Tibial nerve (tissue), 3 donors: ENCODE measurements at regions not wholly inside any gene's neighbourhood (a gene's known extent, or its start where the extent isn't known, plus 50 kb on each side); places are given as distances from the start of the nearest gene placed in this dataset.

Experiments used
- POLR2A ChIP-seq, 2 donors: fragments of 450-650 bp; IDR thresholded peaks; one replicate each; pipeline ENCODE4 v1.6.1; 2017; ENCODE audit warnings: antibody characterized with exemption in 2 of 2, mild to moderate bottlenecking in 2 of 2, moderate library complexity in 2 of 2
- TF ChIP-seq, protein P1 (sequence below), 5 experiments: fragments of 200-600 bp in 3 of 5; fragments of 450-650 bp in 2 of 5; sonication (generic) in 3 of 5; IDR thresholded peaks; one replicate each; pipeline ENCODE4 v1.5.1; 2016 to 2019; ENCODE audit warnings: antibody characterized with exemption in 5 of 5, mild to moderate bottlenecking in 3 of 5, moderate library complexity in 2 of 5

DNA sequence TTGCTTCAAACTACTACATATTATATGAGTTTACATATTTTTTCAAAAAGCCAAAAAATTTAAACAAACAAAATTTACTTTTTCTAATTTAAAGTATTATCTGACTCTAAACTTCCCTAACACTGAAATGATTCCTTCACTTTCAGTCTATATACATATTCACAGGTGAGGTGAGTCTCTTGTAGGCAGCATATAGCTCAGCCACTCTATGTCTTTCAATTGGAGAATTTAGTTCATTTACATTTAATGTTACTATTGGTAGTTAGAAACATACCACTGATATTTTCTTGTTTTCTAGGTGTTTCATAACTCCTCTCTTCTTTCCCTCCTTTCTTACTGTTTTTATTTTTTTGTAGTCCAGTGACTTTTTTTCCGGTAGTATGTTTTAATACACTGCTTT, 387.1 kb downstream of the MRPL39 start:
- no peak for TF ChIP-seq POLR2A (IDR thresholded peaks at IDR 0.05)
- TF ChIP-seq, protein P1, sequence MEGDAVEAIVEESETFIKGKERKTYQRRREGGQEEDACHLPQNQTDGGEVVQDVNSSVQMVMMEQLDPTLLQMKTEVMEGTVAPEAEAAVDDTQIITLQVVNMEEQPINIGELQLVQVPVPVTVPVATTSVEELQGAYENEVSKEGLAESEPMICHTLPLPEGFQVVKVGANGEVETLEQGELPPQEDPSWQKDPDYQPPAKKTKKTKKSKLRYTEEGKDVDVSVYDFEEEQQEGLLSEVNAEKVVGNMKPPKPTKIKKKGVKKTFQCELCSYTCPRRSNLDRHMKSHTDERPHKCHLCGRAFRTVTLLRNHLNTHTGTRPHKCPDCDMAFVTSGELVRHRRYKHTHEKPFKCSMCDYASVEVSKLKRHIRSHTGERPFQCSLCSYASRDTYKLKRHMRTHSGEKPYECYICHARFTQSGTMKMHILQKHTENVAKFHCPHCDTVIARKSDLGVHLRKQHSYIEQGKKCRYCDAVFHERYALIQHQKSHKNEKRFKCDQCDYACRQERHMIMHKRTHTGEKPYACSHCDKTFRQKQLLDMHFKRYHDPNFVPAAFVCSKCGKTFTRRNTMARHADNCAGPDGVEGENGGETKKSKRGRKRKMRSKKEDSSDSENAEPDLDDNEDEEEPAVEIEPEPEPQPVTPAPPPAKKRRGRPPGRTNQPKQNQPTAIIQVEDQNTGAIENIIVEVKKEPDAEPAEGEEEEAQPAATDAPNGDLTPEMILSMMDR (IDR thresholded peaks at IDR 0.05), result no peak
